HG03521 (cell line): ENCODE measurements at regions not wholly inside any gene's neighbourhood (a gene's known extent, or its start where the extent isn't known, plus 50 kb on each side); places are given as distances from the start of the nearest gene placed in this dataset.

Experiments
- ATAC-seq: cut with Tn5 transposase; IDR thresholded peaks from one replicate; pipeline ENCODE4 v1.9.1; 2021; ENCODE audit warnings: mild to moderate bottlenecking, moderate library complexity; ENCODE audit not compliant: unreplicated experiment

DNA sequence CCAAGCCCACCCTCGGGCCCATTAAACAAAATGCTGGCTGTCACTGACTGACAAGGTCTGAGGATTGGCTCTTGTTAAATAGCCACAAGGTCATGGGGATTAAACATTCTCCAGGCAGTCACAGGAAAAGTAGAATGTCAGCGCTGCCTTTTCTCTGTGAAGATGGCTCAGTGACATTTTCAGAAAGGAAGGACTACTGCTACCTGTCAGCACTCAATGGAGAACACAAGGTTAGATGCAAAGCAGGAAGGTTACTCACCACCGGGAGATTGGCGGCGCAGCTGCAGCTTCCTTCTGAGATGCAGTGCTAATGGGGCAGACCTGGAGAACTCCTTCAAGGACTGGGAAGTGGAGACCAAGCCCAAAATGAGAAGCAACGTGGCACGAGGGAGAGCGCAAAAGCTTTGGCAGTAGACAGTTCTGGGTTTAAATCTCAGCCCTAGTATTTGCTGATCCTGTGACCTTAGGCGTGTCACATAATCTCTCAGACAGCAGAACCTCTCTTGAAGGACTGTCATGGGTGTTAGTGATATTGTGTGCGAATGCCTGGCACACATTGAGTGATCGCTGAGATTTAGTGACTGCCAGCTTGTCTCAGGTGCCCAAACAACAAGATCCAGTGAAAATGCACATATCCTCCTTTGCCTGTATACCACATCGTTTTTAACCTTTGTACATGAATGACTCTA, 213.1 kb upstream of the BOD1L1 start:
- no peak for ATAC-seq

DNA sequence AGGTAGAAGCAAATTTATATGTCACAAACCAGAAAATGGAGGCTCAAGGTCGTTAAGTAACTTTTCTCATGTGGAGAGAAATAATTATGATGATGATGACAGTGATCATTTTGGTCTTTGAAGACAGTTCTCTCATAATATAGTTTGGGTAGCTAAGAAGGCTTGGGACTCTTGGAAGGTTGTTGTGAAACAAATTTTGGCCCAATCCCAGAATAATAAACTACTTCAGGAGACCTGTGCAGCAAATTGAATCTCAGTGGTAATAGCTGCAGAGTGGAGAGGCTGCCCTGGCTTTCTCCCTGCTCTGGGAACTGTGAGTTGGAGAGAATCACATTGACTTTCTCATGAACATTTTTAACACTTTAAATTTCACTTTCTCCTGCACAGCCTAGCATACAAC, 217.2 kb upstream of the BOD1L1 start:
- ATAC-seq, result no peak

DNA sequence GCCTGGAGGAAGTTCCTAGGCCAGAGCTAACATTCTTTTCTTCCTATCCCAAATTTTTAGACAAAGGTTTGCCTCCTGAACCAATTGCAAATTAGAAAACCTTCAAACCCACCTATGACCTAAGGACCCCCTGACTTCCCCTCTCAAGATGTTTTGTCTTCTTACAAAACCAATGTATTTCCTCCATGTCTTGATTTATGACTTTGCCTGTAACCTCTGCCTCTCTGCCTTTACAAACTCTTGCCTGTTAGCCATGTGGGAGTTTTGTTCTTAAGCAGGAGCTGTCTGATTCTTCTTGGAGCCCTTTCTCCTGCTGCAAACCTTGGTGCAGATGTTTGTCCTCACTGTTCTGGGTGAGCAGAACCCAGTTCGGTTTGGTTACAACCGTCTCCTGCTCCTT, 222.3 kb upstream of the BOD1L1 start:
- ATAC-seq, result no peak

DNA sequence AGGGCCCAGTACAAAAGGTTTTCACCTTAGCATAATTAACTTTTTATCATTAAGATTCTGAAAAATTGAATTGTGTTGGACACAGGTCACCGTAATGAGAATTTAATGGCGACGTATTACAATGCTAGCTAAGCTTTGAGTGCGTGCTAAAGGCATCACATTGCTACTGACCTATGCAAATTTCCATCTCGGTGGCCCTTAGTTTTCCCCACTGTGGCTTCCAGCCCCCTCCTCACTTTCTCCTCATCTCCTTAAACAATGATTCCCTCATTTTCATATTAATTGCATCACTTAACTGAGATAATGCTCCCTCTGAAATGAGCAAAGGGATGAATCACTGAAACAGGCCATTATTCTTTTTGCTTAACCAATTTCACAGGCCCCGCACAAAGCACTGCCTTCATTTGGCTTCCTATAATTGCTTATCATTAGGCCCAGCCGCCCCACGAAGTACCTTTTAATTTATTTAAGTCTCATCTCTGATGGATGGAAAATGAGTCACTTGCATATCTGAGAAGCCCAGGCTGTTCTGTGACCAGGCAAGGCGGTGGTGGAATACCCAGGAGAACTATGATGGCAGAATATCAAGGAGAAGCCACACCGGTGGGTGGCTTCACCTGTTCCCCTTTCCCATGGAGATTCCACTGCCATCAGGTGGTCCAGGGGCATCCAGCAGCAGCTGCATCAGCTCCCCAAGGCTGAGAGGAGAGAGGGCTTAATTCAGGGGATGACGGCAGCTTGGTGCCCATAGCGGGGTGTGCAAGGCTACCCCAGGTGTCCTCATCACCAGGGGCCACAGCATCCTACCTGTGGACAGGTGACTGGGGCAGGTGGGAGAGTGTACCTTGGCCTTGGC, 223.8 kb upstream of the BOD1L1 start:
- ATAC-seq, result no peak

DNA sequence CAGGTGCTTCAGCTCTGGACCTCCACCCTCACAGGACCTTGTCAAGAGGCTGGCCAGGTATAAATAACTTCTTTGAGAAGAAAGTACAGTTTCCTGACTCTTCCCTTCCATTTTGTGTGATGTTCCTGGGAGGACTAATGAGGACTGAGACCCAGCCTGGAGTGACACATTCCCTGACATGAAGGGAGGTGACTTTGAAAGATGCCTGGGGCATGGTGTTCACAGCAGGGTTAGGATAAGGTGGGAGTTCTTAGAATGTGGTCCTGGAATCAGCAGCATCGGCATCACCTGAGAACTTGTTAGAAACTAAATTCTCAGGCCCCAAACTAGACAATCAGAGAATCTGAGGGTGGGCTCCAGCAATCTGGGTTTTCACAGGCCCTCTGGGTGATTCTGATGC, 224.9 kb upstream of the BOD1L1 start:
- ATAC-seq, result no peak

DNA sequence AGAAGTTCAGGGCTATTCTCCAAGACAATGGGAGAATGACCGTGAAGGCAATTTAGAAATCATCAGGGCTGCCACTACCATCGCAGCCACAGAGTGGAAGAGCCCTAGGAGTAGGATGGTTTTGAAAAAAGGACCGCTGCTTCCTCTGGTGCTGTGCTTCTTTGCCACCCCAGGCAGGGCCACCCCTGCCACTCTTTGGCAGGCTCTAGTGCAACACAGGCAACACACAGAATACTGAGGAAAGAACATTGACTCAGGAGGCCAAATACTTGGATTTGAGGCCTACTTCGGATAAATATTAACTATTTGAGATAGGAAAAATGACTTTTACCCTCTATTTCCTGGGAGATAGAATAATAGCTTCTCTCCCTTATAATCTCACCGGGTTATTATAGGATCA, 228.9 kb upstream of the BOD1L1 start:
- ATAC-seq, result no peak

DNA sequence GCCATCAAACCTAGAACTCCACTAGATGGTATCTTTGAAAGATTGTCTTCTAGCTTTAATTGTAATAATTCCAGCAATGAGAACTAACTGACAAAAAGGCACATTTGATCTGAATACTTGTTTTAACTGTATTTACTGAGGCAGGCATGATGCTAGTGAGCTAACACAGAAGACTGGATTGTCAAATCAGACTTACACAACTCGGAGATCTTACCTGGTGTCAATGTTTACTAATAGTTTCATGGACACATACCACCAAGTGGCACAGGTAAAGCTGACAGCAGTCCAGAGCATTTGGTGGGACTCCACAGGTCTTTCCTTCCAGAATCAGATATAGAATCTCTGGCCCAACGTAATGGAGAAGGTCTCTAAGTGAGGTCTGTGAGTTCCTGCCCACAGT, 229.9 kb upstream of the BOD1L1 start:
- no peak for ATAC-seq

DNA sequence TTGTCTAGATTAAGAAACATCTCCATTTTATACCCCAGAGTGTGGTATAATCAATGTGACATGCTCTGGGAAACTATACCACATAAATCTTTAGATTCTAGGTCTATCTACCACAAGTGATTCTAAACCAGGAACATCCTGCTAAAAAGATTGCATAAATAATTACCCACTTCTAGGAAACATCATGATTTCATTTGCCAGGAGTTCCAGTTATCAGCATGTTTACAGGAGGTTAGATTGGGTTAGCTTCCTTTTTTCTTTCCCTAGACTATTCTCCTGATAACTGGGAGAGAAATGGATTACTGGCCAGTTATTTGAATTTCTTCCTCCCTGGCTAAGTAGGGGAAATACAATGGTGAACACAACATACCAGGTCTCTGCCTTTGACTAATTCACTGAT, 230.3 kb upstream of the BOD1L1 start:
- ATAC-seq, result no peak

DNA sequence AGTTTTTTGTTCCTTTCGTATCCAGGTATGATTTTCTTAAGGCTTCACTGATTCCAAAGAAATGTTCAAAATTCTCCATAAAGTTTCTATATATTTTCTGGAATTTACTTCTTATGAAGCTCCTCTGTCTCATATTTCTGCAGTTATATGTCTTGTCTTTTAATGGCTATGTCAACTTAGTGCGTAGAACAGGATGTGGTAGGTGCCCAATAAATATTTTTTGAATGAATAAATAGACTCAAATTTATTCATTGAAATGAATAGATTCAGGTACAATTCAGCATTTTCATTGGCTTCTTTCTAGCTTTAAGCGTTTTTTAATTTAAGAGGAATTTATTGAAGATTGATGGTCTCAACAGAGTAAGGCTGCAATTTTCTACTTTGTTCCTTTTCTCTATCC, 231.9 kb upstream of the BOD1L1 start:
- ATAC-seq, result no peak

DNA sequence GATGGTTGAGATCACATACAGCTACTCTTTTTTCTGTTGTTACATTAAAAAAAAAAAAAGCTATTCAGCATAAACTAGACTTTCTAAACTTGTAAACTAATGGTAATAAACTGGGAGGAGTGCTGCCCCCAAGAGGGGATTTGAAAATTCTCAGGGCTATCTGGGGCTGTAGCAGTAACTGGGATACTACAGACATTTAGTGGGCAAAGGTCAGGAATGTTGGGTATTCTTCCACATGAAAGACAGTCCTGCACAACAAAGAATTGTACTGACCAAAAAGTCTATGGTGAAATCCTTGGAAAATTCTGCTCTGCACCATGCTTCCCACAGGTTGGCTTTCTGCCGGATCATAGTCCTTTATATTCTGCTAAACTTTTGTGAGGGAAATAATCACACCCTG, 232.6 kb upstream of the BOD1L1 start:
- ATAC-seq, result no peak

DNA sequence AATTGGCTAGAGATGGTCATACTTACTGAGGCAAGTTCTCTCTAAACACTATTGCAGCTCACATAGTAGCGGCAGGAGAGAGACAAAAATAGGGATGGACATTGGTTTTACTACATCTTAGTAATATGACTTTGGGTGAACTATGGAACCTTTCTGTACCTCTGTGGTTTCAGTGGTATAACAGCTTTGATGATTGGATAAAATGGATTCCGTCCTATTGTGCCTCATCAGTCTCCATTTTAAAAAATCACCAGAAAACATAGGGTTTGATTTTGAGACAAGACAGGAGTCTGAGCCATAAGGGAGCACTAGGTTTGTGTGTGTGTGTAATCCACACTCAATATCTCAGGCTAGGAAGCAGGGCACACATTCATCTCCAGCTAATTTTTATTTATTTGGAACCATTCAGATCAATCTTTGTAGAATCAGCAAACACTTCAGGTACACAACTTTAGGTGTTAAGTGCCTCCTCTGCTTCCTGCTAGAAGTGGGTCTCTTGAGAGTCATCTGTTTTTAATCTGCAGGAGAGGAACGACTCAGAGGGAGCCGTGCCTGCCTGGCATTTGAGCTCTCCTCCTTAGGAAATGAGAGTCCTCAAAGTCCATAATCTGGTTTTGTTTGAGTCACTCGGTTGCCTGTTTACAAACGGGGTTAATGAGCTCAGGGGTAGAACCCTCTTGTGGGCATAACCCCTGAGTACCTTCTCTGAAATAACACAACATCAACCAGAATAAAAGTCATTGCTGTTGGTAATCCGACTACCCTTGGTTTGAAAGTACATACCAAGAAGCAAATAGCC, 238.5 kb upstream of the BOD1L1 start:
- ATAC-seq, result no peak

DNA sequence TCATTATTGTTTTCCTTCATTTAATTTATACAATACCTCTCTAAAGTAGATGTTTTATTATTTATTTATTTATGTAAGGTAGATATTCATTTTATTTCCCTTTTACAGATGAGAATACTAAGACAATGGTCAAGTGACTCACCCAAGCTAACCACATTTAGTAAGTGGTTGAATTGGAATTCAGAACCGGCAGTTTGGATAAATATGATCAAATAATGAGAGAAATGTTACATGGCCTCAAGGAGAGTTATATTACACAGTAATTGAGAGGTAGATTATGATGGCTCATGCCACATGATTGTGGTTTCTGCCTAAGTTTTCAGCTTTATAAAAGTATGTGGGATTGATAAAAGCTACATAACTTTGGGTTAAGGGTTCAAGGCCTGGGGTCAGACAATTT, 239.4 kb upstream of the BOD1L1 start:
- ATAC-seq, result no peak

DNA sequence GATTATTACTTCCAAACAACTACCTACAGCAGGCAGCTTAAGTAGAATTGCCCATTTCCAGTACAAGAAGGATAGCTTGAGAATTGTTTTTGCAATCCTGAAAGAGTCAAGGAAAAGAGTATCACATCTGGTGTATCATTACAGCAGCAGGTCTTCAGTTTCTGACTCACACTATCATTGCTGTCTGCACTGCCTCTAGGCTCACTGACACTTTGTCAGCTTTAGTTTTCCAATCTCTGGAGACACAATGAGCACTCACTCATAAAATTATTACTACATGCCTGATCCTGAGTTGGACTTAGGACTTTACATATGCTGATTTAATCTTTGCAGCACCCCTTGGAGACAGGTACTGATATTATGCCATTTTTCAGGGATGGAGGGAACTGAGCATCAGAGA, 244.6 kb upstream of the BOD1L1 start:
- ATAC-seq, result no peak

DNA sequence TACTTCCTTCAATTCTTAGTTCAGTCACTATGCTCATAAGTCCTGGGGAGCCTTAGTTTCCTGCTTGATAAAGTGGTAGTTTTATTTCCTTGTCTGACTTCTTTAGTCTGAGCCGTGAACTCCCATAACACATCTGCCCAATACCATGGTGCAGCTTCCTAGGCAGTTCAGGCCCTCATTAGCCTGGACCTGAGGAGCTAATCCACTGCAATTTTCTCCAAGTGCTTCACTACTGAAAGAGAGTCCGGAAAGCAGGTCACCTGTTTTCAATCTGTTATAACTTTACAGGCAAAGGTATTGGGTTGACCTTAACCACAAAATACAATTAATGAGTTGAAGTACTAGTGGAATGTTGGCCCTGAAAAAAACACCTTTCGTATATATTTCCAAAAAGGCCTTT, 245.4 kb upstream of the BOD1L1 start:
- no peak for ATAC-seq

DNA sequence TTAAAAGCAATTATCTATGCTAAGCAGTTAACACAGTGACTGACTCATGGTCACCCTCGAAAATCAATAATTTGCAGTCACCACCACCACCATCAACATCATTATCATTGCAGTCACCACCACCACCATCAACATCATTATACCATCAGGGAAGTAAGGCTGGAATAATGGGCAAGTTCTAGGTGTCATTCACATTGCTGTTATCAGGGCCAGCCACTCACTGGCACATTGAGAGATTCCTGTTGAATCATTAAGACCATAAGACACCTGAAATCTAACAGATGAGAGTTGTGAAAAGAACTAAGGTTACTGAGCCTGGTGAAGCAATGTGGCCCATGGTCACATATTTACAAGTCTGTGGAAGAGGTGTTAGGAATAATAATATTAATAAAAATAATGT, 247.7 kb upstream of the BOD1L1 start:
- no peak for ATAC-seq

DNA sequence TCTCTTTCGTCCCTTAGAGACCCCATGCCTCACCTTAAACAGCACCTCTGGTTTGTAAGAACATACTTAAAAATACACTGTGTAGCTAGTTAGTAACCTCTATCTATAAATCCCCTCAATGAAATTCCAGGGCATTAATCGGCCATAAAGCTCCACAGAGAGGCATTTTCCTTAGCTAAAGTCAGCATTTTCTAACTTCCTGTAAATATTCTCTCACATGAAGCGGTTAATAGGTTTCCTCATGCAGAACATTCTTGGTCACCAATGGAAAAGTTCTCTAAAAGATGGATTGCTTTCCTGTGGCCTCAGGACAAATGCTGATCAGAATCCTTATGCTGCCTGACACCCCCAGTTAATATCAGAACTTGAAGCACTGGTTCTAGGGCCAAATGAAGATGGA, 248.6 kb upstream of the BOD1L1 start:
- ATAC-seq, result no peak

DNA sequence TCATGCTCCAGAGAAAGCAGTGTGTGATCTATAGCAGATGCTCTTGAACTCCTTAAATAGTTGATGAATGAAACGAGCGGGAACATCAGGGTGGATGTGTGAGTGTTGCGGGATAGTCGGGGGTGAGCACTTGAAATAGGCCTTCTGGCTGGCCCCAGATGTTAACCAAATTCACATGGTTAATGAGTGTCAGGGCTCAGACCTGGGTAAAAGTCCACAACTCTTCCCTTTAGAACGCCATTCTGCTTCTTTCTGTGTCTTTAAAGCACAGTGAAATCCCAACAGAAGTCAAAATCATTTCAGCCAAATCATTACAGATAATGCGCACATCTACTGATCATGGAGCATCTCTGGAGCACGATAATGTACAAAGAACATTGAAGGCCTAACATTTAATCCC, 249.4 kb upstream of the BOD1L1 start:
- ATAC-seq, result no peak

DNA sequence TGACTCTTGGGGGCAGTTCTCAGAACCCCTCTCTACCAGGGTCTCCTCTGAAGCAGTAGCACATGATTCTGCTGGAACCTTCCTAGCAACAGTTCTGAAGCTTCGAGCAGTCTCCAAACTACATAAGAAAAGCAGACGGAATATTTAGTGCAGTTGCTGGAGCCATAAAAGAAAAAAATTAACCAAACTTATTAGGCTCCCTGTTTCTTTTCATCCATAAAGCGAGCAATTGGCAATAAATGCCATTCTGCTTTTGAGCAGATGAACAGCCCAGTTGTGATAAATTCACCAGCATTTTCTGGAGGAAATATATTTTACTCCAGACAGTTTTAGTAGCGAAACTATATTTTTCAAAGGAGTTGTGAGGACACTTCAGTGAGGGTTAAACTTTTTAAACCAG, 250.1 kb upstream of the BOD1L1 start:
- ATAC-seq, result no peak

DNA sequence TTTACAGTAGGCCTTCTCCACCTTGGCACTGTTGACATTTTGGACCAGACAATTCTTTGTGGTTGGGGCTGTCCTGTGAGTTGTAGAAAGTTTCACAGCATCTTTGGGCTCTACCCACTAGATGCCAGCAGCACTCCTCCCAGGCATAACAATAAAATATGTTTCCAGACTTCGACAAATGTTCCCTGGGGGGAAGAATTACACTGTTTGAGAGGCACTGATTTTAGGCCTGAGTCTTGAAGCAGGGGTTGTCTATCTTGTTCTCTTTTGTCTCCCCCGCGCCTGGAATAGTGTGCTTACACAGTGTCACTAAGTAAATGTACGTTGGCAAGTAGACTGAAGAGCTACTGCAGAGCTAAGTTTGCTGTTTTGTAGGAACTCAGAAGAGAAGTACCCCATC, 254.4 kb upstream of the BOD1L1 start:
- no peak for ATAC-seq

DNA sequence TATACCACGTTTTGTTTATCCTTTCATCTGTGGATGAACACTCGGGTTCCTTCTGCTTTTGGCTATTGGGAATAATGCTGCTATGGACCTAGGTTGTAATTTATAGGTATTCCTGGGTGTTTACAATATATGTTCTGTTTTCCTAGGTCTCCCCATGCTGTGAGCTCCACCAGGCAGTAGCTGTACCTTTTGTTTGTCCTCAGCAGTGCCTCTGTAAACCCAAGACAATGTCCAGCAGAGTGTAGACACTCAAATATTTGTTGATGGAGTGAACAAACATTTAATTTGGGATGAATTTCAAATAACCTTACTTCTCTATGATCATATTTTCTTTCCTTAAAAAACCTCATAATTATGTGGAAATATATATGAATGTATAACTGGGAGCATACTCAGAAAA, 259.5 kb upstream of the BOD1L1 start:
- ATAC-seq, result no peak

DNA sequence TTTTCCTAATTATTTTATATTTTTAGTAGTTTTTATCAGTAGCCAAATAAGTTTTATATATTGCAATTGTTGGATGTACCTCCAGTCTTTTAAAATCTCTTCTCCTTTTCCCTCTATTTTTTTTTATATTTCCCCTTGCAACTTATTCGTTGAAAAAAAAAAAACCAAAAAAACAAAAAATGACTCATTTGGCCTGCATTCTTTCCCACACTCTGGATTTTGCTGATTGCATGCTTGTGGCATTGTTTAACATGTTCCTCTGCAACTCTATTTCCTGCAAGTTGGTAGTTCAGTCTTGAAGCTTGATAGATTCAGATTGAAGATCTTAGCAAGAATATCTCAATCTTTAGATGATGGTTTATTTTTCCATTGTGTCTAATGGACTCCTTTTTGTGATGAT, 260.6 kb upstream of the BOD1L1 start:
- no peak for ATAC-seq

DNA sequence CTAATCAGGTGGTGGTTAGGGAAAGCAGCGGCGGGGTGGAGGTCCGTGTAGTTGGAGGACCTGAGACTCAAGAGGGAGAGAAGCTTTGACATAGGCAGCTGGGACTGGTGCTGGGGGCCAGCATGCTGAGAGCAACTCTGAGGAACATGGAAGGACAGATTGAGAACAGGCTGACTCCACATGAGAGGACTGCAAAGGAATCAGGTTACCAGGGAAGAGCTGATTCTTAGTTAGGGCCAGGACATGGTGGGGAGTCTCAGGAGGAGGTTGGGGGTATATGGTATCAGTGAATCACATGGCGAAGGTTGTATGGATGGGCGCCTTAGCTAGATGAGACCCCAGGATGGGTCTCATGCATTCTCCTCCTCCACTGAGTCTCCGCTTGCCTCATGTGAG, 264.0 kb upstream of the BOD1L1 start:
- ATAC-seq, result no peak
